ENCODE measurements at regions not wholly inside any gene's neighbourhood (a gene's known extent, or its start where the extent isn't known, plus 50 kb on each side); places are given as distances from the start of the nearest gene placed in this dataset.
"Not testable (repeated sequence)": the region's sequence is repeated elsewhere in the genome, so short reads cannot be mapped to it uniquely, and the experiment has no call there.

DNA sequence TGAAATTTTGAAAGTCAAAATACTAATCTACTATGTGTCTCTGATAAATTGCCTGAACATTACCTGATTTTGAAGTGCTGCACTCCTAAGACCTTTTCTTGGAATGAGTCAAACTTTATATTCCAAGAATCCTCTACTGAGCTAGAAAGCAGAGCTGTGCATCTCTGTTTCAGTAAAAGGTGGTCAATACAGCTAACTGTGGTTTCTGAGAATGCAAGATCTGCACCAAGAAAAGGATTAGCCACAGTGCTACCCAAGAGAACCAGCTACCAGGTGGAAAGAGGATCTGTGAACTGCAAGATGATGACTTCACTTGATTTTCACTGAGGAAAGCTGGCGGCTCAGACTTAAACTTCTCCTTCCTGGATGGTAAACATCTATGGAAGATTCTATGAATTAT, 289.3 kb downstream of the LIPI start:
- TF ChIP-seq, protein P1, sequence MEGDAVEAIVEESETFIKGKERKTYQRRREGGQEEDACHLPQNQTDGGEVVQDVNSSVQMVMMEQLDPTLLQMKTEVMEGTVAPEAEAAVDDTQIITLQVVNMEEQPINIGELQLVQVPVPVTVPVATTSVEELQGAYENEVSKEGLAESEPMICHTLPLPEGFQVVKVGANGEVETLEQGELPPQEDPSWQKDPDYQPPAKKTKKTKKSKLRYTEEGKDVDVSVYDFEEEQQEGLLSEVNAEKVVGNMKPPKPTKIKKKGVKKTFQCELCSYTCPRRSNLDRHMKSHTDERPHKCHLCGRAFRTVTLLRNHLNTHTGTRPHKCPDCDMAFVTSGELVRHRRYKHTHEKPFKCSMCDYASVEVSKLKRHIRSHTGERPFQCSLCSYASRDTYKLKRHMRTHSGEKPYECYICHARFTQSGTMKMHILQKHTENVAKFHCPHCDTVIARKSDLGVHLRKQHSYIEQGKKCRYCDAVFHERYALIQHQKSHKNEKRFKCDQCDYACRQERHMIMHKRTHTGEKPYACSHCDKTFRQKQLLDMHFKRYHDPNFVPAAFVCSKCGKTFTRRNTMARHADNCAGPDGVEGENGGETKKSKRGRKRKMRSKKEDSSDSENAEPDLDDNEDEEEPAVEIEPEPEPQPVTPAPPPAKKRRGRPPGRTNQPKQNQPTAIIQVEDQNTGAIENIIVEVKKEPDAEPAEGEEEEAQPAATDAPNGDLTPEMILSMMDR (IDR thresholded peaks at IDR 0.05) = not testable (repeated sequence)
- not testable (repeated sequence) for TF ChIP-seq JUN (IDR thresholded peaks at IDR 0.05); SMC3 (IDR thresholded peaks at IDR 0.05); EP300 (IDR thresholded peaks at IDR 0.05); GATA3 (IDR thresholded peaks at IDR 0.05; ENCODE audit: borderline replicate concordance); CEBPB (IDR thresholded peaks at IDR 0.05); RAD21 (conservative IDR thresholded peaks at IDR 0.05 in 1 of 2, IDR thresholded peaks at IDR 0.05 in 1 of 2); HOXA7 (CRISPR knock-in tag; IDR thresholded peaks at IDR 0.05)
- TF ChIP-seq, protein P2, sequence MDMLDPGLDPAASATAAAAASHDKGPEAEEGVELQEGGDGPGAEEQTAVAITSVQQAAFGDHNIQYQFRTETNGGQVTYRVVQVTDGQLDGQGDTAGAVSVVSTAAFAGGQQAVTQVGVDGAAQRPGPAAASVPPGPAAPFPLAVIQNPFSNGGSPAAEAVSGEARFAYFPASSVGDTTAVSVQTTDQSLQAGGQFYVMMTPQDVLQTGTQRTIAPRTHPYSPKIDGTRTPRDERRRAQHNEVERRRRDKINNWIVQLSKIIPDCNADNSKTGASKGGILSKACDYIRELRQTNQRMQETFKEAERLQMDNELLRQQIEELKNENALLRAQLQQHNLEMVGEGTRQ (IDR thresholded peaks at IDR 0.05) = not testable (repeated sequence)
- TF ChIP-seq, protein P3, sequence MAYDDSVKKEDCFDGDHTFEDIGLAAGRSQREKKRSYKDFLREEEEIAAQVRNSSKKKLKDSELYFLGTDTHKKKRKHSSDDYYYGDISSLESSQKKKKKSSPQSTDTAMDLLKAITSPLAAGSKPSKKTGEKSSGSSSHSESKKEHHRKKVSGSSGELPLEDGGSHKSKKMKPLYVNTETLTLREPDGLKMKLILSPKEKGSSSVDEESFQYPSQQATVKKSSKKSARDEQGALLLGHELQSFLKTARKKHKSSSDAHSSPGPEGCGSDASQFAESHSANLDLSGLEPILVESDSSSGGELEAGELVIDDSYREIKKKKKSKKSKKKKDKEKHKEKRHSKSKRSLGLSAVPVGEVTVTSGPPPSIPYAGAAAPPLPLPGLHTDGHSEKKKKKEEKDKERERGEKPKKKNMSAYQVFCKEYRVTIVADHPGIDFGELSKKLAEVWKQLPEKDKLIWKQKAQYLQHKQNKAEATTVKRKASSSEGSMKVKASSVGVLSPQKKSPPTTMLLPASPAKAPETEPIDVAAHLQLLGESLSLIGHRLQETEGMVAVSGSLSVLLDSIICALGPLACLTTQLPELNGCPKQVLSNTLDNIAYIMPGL (CRISPR knock-in tag; IDR thresholded peaks at IDR 0.05; ENCODE audit: borderline replicate concordance) = not testable (repeated sequence)
